K562 (cell line): ENCODE measurements at regions not wholly inside any gene's neighbourhood (a gene's known extent, or its start where the extent isn't known, plus 50 kb on each side); places are given as distances from the start of the nearest gene placed in this dataset.

ENCODE experiments used
- COPS2 ChIP-seq: fragments of 450-650 bp; conservative IDR thresholded peaks from 2 replicates; pipeline ENCODE4 v1.6.1; 2016; ENCODE audit warnings: mild to moderate bottlenecking, moderate library complexity
- GTF2E2 ChIP-seq: fragments of 200-800 bp; sonication (Bioruptor generic); IDR thresholded peaks from 2 replicates; pipeline ENCODE4 v1.6.1; 2016; ENCODE audit warnings: missing genetic modification characterization, missing compliant biosample characterization
- MAZ ChIP-seq, 2 experiments: fragments of 450-650 bp in 1 of 2; sonication (generic) in 1 of 2; formaldehyde crosslinking; IDR thresholded peaks in 1 of 2; conservative IDR thresholded peaks in 1 of 2; 2 replicates each; pipeline versions ENCODE4 v1.4.0 to v1.5.0; 2020; ENCODE audit warnings: mild to moderate bottlenecking in 1 of 2, missing genetic modification reagents in 1 of 2
- MTA3 ChIP-seq: fragments of 450-650 bp; formaldehyde crosslinking; IDR thresholded peaks from 2 replicates; pipeline ENCODE4 v1.6.1; 2017; ENCODE audit warnings: mild to moderate bottlenecking, borderline replicate concordance
- MYBL2 ChIP-seq, 2 experiments: fragments of 450-650 bp in 1 of 2; sonication (generic) in 1 of 2; formaldehyde crosslinking in 1 of 2; IDR thresholded peaks; 2 replicates each; pipeline versions ENCODE4 v1.6.1 to v1.8.1; 2017 to 2022; ENCODE audit warnings: borderline replicate concordance in 1 of 2, inconsistent platforms in 1 of 2, low read depth in 1 of 2, mild to moderate bottlenecking in 1 of 2, missing genetic modification reagents in 1 of 2, moderate library complexity in 1 of 2
- PCBP1 ChIP-seq: fragments of 200-400 bp; formaldehyde crosslinking; IDR thresholded peaks from 2 replicates; pipeline ENCODE4 v1.6.1; 2018; ENCODE audit warnings: mild to moderate bottlenecking, low read depth, low read length; ENCODE audit not compliant: poor library complexity, severe bottlenecking
- SREBF2 ChIP-seq: sonication (generic); formaldehyde crosslinking; IDR thresholded peaks from 2 replicates; pipeline ENCODE4 v1.4.0; 2020; ENCODE audit warnings: mild to moderate bottlenecking, missing genetic modification reagents
- ZNF311 ChIP-seq: fragments of 250-450 bp; sonication (Bioruptor Pico); IDR thresholded peaks from 2 replicates; pipeline ENCODE4 v1.4.0; 2020; ENCODE audit warnings: mild to moderate bottlenecking, moderate library complexity
- TF ChIP-seq, protein P1 (sequence below): sonication (generic); formaldehyde crosslinking; IDR thresholded peaks from 2 replicates; pipeline ENCODE4 v1.8.1; 2023; ENCODE audit warnings: missing genetic modification reagents, mild to moderate bottlenecking, borderline replicate concordance

DNA sequence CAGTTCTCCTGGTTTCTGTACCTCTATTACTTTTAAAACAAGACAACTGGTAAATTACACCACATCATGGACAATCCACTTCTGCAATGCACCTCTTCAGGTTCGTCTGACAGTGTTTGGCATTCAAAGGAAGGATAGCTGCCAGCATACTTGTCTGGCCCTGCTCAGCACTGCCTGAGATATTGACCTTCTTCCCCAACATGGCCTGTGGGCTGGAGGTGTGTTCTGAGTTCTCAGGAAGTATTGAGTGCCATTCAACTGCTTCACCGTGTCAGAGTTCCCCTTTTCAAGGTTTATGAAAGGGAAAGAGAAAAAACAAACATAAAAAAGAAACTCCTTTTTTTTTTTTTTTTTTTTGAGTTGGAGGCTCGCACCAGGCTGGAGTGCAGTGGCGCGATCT lies 267.9 kb upstream of the SASH1 start (continued):
- TF ChIP-seq, protein P1, sequence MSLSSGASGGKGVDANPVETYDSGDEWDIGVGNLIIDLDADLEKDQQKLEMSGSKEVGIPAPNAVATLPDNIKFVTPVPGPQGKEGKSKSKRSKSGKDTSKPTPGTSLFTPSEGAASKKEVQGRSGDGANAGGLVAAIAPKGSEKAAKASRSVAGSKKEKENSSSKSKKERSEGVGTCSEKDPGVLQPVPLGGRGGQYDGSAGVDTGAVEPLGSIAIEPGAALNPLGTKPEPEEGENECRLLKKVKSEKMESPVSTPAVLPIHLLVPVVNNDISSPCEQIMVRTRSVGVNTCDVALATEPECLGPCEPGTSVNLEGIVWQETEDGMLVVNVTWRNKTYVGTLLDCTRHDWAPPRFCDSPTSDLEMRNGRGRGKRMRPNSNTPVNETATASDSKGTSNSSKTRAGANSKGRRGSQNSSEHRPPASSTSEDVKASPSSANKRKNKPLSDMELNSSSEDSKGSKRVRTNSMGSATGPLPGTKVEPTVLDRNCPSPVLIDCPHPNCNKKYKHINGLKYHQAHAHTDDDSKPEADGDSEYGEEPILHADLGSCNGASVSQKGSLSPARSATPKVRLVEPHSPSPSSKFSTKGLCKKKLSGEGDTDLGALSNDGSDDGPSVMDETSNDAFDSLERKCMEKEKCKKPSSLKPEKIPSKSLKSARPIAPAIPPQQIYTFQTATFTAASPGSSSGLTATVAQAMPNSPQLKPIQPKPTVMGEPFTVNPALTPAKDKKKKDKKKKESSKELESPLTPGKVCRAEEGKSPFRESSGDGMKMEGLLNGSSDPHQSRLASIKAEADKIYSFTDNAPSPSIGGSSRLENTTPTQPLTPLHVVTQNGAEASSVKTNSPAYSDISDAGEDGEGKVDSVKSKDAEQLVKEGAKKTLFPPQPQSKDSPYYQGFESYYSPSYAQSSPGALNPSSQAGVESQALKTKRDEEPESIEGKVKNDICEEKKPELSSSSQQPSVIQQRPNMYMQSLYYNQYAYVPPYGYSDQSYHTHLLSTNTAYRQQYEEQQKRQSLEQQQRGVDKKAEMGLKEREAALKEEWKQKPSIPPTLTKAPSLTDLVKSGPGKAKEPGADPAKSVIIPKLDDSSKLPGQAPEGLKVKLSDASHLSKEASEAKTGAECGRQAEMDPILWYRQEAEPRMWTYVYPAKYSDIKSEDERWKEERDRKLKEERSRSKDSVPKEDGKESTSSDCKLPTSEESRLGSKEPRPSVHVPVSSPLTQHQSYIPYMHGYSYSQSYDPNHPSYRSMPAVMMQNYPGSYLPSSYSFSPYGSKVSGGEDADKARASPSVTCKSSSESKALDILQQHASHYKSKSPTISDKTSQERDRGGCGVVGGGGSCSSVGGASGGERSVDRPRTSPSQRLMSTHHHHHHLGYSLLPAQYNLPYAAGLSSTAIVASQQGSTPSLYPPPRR (CRISPR knock-in tag): no peak
- TF ChIP-seq MAZ (CRISPR knock-in tag; conservative IDR thresholded peaks at IDR 0.05 in 1 of 2, IDR thresholded peaks at IDR 0.05 in 1 of 2) (no peak), SREBF2 (CRISPR knock-in tag) (no peak), PCBP1 (no peak), GTF2E2 (no peak), ZNF311 (no peak), MYBL2 (IDR thresholded peaks at IDR 0.05; ENCODE audit: low read depth) (no peak), MYBL2 (CRISPR knock-in tag; IDR thresholded peaks at IDR 0.05; ENCODE audit: borderline replicate concordance) (no peak), COPS2 (no peak), MTA3 (no peak)
